CD14-positive monocyte (primary cell): ENCODE measurements at regions not wholly inside any gene's neighbourhood (a gene's known extent, or its start where the extent isn't known, plus 50 kb on each side); places are given as distances from the start of the nearest gene placed in this dataset.

Experiments
- DNase-seq, 3 donors: peaks; one replicate each; pipeline ENCODE4 v3.0.0-alpha.2; 2011 to 2022
- H2AFZ ChIP-seq: 2 replicates; pipeline ENCODE4 v1.6.0; 2012; ENCODE audit warnings: mild to moderate bottlenecking, low read depth, low read length, inconsistent platforms; ENCODE audit not compliant: insufficient read depth, poor library complexity, severe bottlenecking
- H3K27ac ChIP-seq, 2 donors: 1 replicate in 1 of 2; 2 replicates in 1 of 2; pipeline ENCODE4 v1.5.1; 2012 to 2013; ENCODE audit warnings: low read length in 2 of 2, control low read depth in 1 of 2, inconsistent platforms in 1 of 2, low read depth in 1 of 2, mild to moderate bottlenecking in 1 of 2
- H3K27me3 ChIP-seq, 2 donors: one replicate each; pipeline versions ENCODE4 v1.6.0 to v1.6.1; 2011 to 2013; ENCODE audit warnings: low read length in 2 of 2; ENCODE audit not compliant: control insufficient read depth in 2 of 2, insufficient read depth in 2 of 2
- H3K36me3 ChIP-seq, 2 donors: replicated peaks in 1 of 2; 1 replicate in 1 of 2; 2 replicates in 1 of 2; pipeline versions ENCODE4 v1.5.1 to v1.6.1; 2012 to 2013; ENCODE audit warnings: low read length in 2 of 2, control low read depth in 1 of 2, inconsistent platforms in 1 of 2, mild to moderate bottlenecking in 1 of 2; ENCODE audit not compliant: insufficient read depth in 2 of 2, control insufficient read depth in 1 of 2
- H3K4me1 ChIP-seq, 2 donors: 1 replicate in 1 of 2; 2 replicates in 1 of 2; pipeline versions ENCODE4 v1.5.1 to v1.6.1; 2012 to 2013; ENCODE audit warnings: low read length in 2 of 2, control low read depth in 1 of 2, inconsistent platforms in 1 of 2, mild to moderate bottlenecking in 1 of 2, moderate library complexity in 1 of 2; ENCODE audit not compliant: insufficient read depth in 2 of 2, control insufficient read depth in 1 of 2
- H3K4me2 ChIP-seq: replicated peaks from 2 replicates; pipeline ENCODE3; 2012; ENCODE audit warnings: low read length, moderate library complexity, mild to moderate bottlenecking; ENCODE audit not compliant: poor library complexity, severe bottlenecking; ENCODE audit errors: extremely low read depth
- H3K4me3 ChIP-seq, 3 experiments: fragments of 200-600 bp in 1 of 3; sonication (generic) in 1 of 3; replicated peaks in 1 of 3; 1 replicate in 2 of 3; 2 replicates in 1 of 3; pipeline ENCODE4 v1.5.1; 2011 to 2013; ENCODE audit warnings: low read length in 3 of 3, mild to moderate bottlenecking in 3 of 3, control low read depth in 2 of 3, low read depth in 2 of 3, inconsistent platforms in 1 of 3, moderate library complexity in 1 of 3
- H3K79me2 ChIP-seq: 2 replicates; pipeline ENCODE4 v1.6.0; 2012; ENCODE audit warnings: mild to moderate bottlenecking, control low read depth, inconsistent platforms, low read length, moderate library complexity; ENCODE audit not compliant: insufficient read depth
- H3K9ac ChIP-seq: 2 replicates; pipeline ENCODE4 v1.6.0; 2017; ENCODE audit warnings: low read length, mild to moderate bottlenecking; ENCODE audit not compliant: insufficient read depth, poor library complexity, severe bottlenecking
- H3K9me3 ChIP-seq, 2 donors: replicated peaks in 1 of 2; 1 replicate in 1 of 2; 2 replicates in 1 of 2; pipeline versions ENCODE4 v1.5.1 to v1.6.1; 2012 to 2013; ENCODE audit warnings: low read length in 2 of 2, control low read depth in 1 of 2; ENCODE audit not compliant: control insufficient read depth in 1 of 2, insufficient read depth in 1 of 2
- H4K20me1 ChIP-seq: 2 replicates; pipeline ENCODE4 v1.6.0; 2012; ENCODE audit warnings: mild to moderate bottlenecking, low read length, control low read depth, moderate library complexity; ENCODE audit not compliant: insufficient read depth
- H3K27ac Mint-ChIP-seq, 7 donors: one replicate each; pipeline ENCODE4 v1.8.0; 2020; ENCODE audit warnings: mild to moderate bottlenecking in 7 of 7, mixed read lengths in 7 of 7, moderate library complexity in 6 of 7, inconsistent platforms in 2 of 7
- H3K27me3 Mint-ChIP-seq, 3 donors: one replicate each; pipeline ENCODE4 v1.8.0; 2021 to 2022; ENCODE audit warnings: low read depth in 3 of 3, mild to moderate bottlenecking in 3 of 3, mixed read lengths in 3 of 3, moderate library complexity in 3 of 3, inconsistent platforms in 1 of 3
- H3K36me3 Mint-ChIP-seq, 2 donors: one replicate each; pipeline ENCODE4 v1.8.0; 2020; ENCODE audit warnings: mixed read lengths in 2 of 2, inconsistent platforms in 1 of 2, mild to moderate bottlenecking in 1 of 2
- H3K4me1 Mint-ChIP-seq: one replicate; pipeline ENCODE4 v1.8.0; 2020; ENCODE audit warnings: mild to moderate bottlenecking, mixed read lengths
- H3K4me3 Mint-ChIP-seq, 2 donors: one replicate each; pipeline ENCODE4 v1.8.0; 2020; ENCODE audit warnings: mild to moderate bottlenecking in 2 of 2, mixed read lengths in 2 of 2, moderate library complexity in 1 of 2
- H3K9me3 Mint-ChIP-seq, 7 donors: one replicate each; pipeline ENCODE4 v1.8.0; 2020 to 2022; ENCODE audit warnings: mixed read lengths in 7 of 7, mild to moderate bottlenecking in 6 of 7, moderate library complexity in 6 of 7, inconsistent platforms in 2 of 7
- WGBS: methylation state at CpG from one replicate; pipeline ENCODE4 v1.1.5; 2013; ENCODE audit warnings: missing lambda C conversion rate; ENCODE audit not compliant: insufficient coverage; 5-methylcytosine and 5-hydroxymethylcytosine counted together
- intact Hi-C, 2 donors: fragments of 100-400 bp; cut with micrococcal nuclease; formaldehyde crosslinking; loops; one replicate each; pipeline versions ENCODE4 v1.15.0 to v1.15.1; 2023
- TF ChIP-seq, protein P1 (sequence below): fragments of 200-600 bp; IDR thresholded peaks from one replicate; pipeline ENCODE4 v1.8.0; 2022; ENCODE audit warnings: antibody characterized with exemption, mild to moderate bottlenecking

DNA sequence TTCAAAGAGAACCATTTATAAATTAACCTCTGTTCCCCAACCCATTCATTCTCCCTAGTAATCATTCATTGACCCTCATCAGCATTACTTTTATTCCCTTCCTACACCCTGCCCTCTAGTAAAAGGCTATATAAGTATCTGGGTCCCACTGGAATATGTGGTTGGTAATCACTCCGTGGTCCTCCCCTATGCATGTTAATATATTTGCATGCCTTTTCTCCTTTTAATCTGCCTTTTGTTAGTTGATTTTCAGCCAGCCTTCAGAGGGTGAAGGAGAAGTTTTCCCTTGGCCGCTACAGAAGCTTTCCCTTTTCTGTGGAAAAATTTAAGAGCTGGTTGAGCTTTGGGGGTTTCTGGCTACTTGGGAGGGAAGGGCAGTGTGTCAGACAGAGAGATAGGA, 585.6 kb downstream of the UTRN start:
- no peak for DNase-seq
- intact Hi-C loops = no loop called here
- Histone ChIP-seq H2AFZ (no peak overlapping the region), H3K27me3 (no peaks in the 10 kb centered on the region), H3K9ac (no peak overlapping the region), H3K79me2 (no peaks in the 10 kb centered on the region), H3K4me1 (no peaks in the 10 kb centered on the region), H4K20me1 (no peaks in the 10 kb centered on the region), H3K9me3 (peaks cover 4 to 7% of the 10 kb centered on the region in 2 donors), H3K4me3 (no peak overlapping the region), H3K4me2 (no peak overlapping the region), H3K27ac (no peak overlapping the region), H3K36me3 (no peaks in the 10 kb centered on the region)
- no peaks in the 10 kb centered on the region for H3K36me3 Mint-ChIP-seq
- H3K9me3 Mint-ChIP-seq = peaks cover 4 to 15% (median 9%) of the 10 kb centered on the region in 7 donors
- 86% methylated on average over 1 of the region's 2 CpGs for WGBS
- H3K27me3 Mint-ChIP-seq = no peaks in the 10 kb centered on the region
- no peak overlapping the region for H3K4me3 Mint-ChIP-seq
- no peaks in the 10 kb centered on the region for H3K4me1 Mint-ChIP-seq
- TF ChIP-seq, protein P1, sequence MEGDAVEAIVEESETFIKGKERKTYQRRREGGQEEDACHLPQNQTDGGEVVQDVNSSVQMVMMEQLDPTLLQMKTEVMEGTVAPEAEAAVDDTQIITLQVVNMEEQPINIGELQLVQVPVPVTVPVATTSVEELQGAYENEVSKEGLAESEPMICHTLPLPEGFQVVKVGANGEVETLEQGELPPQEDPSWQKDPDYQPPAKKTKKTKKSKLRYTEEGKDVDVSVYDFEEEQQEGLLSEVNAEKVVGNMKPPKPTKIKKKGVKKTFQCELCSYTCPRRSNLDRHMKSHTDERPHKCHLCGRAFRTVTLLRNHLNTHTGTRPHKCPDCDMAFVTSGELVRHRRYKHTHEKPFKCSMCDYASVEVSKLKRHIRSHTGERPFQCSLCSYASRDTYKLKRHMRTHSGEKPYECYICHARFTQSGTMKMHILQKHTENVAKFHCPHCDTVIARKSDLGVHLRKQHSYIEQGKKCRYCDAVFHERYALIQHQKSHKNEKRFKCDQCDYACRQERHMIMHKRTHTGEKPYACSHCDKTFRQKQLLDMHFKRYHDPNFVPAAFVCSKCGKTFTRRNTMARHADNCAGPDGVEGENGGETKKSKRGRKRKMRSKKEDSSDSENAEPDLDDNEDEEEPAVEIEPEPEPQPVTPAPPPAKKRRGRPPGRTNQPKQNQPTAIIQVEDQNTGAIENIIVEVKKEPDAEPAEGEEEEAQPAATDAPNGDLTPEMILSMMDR = no peak
- no peak overlapping the region for H3K27ac Mint-ChIP-seq

DNA sequence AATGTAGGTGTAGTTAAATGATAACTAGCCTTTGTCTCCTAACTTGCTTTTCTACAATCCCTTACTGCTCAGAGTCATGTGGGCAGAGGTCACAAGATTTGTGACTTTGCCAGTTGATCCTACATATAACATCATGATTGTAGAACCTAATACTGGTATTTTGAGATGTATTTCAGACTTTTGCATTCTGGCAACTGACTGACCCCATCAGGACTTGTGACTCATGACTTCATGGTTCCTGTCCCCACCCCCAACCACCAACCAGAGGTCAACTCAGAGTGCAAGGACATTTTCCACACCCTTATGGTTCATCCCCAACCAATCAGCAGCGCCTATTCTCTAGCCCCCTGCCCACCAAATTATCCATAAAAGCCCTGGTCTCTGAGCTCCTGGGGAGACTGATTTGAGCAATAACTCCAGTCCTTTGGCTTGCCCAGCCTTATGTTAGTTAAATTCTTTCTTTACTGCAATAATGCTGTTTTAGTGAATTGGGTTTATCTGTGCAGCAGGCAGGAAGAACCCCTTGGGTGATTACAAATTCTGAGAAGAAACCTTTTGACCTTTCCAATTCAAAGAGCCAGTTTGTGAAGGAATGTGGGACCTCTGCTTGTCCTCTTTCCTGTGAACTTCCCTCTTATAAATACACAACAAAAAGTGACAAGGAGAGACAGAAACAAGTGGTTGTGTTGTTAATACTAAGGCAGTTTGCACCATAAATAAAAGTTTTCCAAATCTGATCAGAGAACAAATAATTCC, 588.7 kb downstream of the UTRN start:
- no peaks in the 10 kb centered on the region for H3K36me3 Mint-ChIP-seq
- H3K4me1 ChIP-seq = no peaks in the 10 kb centered on the region
- no peak overlapping the region for H3K27ac ChIP-seq
- H3K27ac Mint-ChIP-seq = no peak overlapping the region
- H3K27me3 ChIP-seq = no peaks in the 10 kb centered on the region
- H3K27me3 Mint-ChIP-seq = no peaks in the 10 kb centered on the region
- no peak overlapping the region for H3K4me2 ChIP-seq
- H3K4me3 Mint-ChIP-seq = no peak overlapping the region
- 100% methylated on average over 1 of the region's 1 CpG for WGBS
- H3K9ac ChIP-seq = no peak overlapping the region
- no peak overlapping the region for H2AFZ ChIP-seq
- TF ChIP-seq, protein P1 = no peak
- DNase-seq = no peak
- H3K9me3 Mint-ChIP-seq = peaks cover 3 to 16% (median 9%) of the 10 kb centered on the region in 7 donors
- no peaks in the 10 kb centered on the region for H3K4me1 Mint-ChIP-seq
- intact Hi-C loops = no loop called here
- no peak overlapping the region for H3K4me3 ChIP-seq
- no peaks in the 10 kb centered on the region for H3K36me3 ChIP-seq
- H4K20me1 ChIP-seq = no peaks in the 10 kb centered on the region
- H3K79me2 ChIP-seq = no peaks in the 10 kb centered on the region
- peaks cover 4 to 7% of the 10 kb centered on the region in 2 donors for H3K9me3 ChIP-seq
